Activated T-helper 17 cell treated with anti-CD3 and anti-CD28 coated beads, Interleukin-2, amount 50 U/mL, for 72 hours (primary cell): ENCODE measurements at regions not wholly inside any gene's neighbourhood (a gene's known extent, or its start where the extent isn't known, plus 50 kb on each side); places are given as distances from the start of the nearest gene placed in this dataset.
"Not testable (repeated sequence)": the region's sequence is repeated elsewhere in the genome, so short reads cannot be mapped to it uniquely, and the experiment has no call there.

ENCODE experiments used
- ATAC-seq: fragments of 150-1000 bp; cut with Tn5 transposase; replicated peaks from 2 replicates; pipeline ENCODE4 v1.10.0; 2021; ENCODE audit warnings: mild to moderate bottlenecking, moderate library complexity
- H3K27ac Mint-ChIP-seq: one replicate; pipeline ENCODE4 v1.8.0; 2022; ENCODE audit warnings: mixed read lengths
- H3K27me3 Mint-ChIP-seq: one replicate; pipeline ENCODE4 v1.8.0; 2022; ENCODE audit warnings: mixed read lengths
- H3K36me3 Mint-ChIP-seq: one replicate; pipeline ENCODE4 v1.8.0; 2022; ENCODE audit warnings: low read depth, mild to moderate bottlenecking, mixed read lengths
- H3K4me1 Mint-ChIP-seq: one replicate; pipeline ENCODE4 v1.8.0; 2022; ENCODE audit warnings: mixed read lengths
- H3K4me3 Mint-ChIP-seq: one replicate; pipeline ENCODE4 v1.8.0; 2022; ENCODE audit warnings: mild to moderate bottlenecking, mixed read lengths
- H3K9me3 Mint-ChIP-seq: one replicate; pipeline ENCODE4 v1.8.0; 2022; ENCODE audit warnings: mixed read lengths

DNA sequence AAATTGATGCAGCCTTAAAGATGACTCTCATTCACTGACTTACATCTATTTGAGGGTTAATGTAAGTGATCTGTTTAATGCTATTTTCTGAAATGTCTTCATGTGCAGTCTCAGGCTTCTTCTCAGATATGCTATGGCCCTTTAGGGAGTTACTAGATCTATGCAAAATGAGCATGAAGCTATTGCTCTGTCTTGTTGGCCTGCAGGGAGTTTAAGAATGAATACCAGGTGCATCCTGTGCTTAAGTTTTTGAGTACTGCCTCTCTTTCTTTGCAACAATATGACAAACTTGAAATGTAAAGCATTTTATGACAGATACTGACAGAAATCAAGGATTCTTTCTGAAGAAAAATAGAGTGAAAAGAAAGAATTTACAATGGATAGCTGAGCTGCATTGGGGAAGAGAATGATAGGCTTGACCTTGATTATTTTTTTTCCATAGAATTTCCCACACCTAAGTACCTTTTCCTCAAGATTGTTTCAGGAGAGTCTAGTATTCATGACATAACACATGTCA, 1058.3 kb upstream of the TMEFF2 start:
- Mint-ChIP-seq H3K36me3 (no peaks in the 10 kb centered on the region), H3K27me3 (no peaks in the 10 kb centered on the region), H3K4me3 (no peak overlapping the region), H3K27ac (no peak overlapping the region), H3K4me1 (no peaks in the 10 kb centered on the region), H3K9me3 (no peaks in the 10 kb centered on the region)
- ATAC-seq, result no peak

DNA sequence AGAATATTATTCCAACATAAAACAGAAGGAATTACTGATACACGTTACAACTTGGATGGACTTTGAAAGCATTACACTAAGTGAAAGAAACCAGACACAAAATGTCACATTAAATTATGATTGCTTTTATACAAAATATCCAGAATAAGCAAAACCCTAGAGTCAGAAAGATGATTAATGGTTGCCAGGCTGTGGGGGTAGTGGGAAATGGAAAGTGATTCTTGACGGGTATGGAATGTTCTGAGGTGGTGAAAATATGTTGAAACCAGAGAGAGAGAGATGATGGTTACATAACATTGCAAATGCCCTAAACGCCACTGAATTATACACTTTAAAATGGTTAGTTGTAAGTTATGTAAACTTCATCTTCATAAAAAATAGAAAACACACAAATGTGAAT, 1057.2 kb upstream of the TMEFF2 start:
- H3K36me3 Mint-ChIP-seq, result no peaks in the 10 kb centered on the region
- no peak for ATAC-seq
- H3K4me3 Mint-ChIP-seq, result no peak overlapping the region
- no peak overlapping the region for H3K27ac Mint-ChIP-seq
- peaks cover 3% of the 10 kb centered on the region for H3K9me3 Mint-ChIP-seq
- no peaks in the 10 kb centered on the region for H3K4me1 Mint-ChIP-seq
- no peaks in the 10 kb centered on the region for H3K27me3 Mint-ChIP-seq

DNA sequence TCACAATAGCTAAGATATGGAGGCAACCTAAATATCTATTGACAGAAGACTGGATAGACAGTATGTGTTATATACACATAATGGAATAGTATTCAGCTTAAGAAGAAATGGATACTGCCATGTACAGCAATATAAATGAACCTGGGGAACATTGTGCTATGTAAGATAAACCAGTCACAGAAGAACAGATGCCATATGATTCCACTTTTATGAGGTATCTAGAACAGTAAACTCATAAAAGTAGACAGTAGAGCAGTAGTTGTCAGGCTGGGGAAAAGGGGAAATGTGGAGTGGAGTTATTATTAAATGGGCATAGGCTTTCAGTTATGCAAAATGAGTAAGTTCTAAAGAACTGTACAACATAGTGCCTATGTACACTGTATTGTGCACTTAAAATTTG, 1055.7 kb upstream of the TMEFF2 start:
- no peak for ATAC-seq
- Mint-ChIP-seq H3K4me1 (no peaks in the 10 kb centered on the region), H3K36me3 (no peaks in the 10 kb centered on the region), H3K27me3 (no peaks in the 10 kb centered on the region), H3K27ac (no peak overlapping the region), H3K4me3 (no peak overlapping the region), H3K9me3 (peaks cover 3% of the 10 kb centered on the region)

DNA sequence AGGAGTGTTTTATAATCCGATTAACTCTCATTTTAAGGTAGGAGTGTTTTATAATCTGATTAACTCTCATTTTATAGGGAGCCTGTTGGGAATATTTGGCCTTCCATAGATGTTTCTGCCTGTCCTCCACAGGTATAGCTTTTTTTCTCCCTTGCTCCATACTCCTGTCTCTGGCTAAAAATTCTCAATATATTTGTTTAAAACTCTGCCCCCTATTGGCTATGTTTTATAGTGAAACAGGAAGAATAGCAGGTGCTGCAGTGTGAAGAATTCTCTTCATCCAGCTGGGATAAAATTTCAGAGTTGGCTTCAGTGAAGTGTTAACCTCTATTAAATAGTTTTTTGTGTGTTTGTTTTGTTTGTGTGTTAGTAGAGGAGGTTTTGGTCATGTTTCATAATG, 1046.0 kb upstream of the TMEFF2 start:
- ATAC-seq, result no peak
- Mint-ChIP-seq H3K9me3 (no peaks in the 10 kb centered on the region), H3K27ac (no peak overlapping the region), H3K4me1 (no peaks in the 10 kb centered on the region), H3K27me3 (no peaks in the 10 kb centered on the region), H3K4me3 (no peak overlapping the region), H3K36me3 (no peaks in the 10 kb centered on the region)

DNA sequence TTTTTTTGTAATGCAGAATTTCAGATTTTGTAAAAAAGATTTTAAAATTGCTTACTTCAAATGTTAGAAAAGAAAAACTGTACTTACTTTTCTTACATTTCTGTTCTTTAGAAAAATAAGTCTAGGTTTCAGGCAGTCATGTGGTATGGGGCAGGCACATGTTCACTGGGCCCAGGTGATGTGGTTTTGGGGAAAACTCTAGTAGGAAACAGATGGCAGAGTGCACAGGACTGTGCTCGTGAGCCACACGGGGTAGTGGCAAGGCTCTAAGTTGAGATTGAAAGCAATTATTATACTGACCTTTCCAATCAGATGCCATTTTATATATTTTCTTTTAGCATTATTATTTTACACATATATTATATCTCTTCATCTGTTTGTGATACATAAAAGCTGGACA, 1036.9 kb upstream of the TMEFF2 start:
- Mint-ChIP-seq H3K27me3 (no peaks in the 10 kb centered on the region), H3K4me1 (no peaks in the 10 kb centered on the region), H3K27ac (no peak overlapping the region)

DNA sequence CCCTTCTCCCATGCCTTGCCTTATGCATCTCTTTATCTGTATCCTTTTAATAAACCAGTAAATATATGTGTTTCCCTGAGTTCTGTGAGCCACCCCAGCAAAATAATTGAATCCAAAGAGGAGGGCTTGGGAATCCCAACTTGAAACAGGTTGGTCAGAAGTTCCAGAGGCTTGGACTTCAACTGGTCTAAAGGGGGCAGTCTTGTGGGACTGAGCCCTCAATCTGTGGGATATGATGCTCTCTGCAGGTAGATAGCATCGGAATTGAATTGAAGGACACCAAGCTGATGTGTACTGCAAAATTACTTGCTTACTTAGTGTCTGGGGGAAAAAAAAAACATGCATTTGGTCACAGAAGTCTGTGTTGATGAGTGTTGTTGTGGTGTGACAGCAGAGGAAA, 1033.5 kb upstream of the TMEFF2 start:
- Mint-ChIP-seq H3K9me3 (peaks cover 4% of the 10 kb centered on the region), H3K4me3 (no peak overlapping the region), H3K4me1 (no peaks in the 10 kb centered on the region), H3K36me3 (no peaks in the 10 kb centered on the region), H3K27ac (no peak overlapping the region), H3K27me3 (no peaks in the 10 kb centered on the region)
- ATAC-seq, result no peak

More for the DNA sequence above, 1036.9 kb upstream of the TMEFF2 start:
- H3K9me3 Mint-ChIP-seq, result peaks cover 4% of the 10 kb centered on the region
- no peak overlapping the region for H3K4me3 Mint-ChIP-seq
- no peaks in the 10 kb centered on the region for H3K36me3 Mint-ChIP-seq
- ATAC-seq, result no peak

DNA sequence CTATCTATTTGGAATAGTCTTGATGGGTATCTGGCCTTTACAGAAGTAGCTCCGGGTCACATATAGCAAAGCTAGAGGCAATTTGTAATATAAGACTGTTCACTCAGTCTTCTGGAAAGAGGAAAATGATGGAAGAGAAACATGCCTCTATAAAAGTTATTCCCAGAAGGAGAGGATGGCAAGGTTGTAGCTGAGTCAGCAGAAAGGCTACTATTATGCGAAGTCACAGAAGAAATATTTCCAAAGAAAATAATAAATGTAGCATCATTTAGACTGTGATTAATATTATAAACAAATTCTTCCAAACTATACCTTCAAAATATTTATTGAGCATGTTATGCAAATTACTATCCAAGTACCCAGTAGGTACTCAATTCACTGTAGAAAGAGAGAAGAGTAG, 1027.7 kb upstream of the TMEFF2 start:
- Mint-ChIP-seq H3K4me1 (no peaks in the 10 kb centered on the region), H3K9me3 (no peaks in the 10 kb centered on the region), H3K4me3 (no peak overlapping the region), H3K27ac (no peak overlapping the region), H3K36me3 (no peaks in the 10 kb centered on the region), H3K27me3 (no peaks in the 10 kb centered on the region)
- ATAC-seq, result no peak

DNA sequence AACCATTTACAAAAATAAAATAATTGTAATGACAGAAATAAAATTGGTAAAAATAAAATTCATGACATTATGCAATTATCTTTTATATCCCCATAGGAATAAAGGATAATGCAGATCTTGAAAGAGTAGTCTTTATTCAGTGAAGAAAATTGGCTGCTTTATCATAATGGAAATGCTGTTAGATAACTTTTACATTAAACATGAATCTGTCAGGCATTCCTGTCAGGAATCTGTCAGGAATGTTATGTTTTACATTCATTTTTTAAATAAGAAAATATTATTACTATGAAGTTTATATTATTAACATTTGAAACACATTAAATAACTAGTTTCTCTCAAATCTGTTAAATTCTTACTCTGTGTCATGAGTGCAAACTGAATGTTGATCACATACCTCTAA, 1024.7 kb upstream of the TMEFF2 start:
- no peaks in the 10 kb centered on the region for H3K27me3 Mint-ChIP-seq
- no peaks in the 10 kb centered on the region for H3K36me3 Mint-ChIP-seq
- H3K4me3 Mint-ChIP-seq, result no peak overlapping the region
- no peaks in the 10 kb centered on the region for H3K4me1 Mint-ChIP-seq
- ATAC-seq, result no peak
- no peak overlapping the region for H3K27ac Mint-ChIP-seq
- no peaks in the 10 kb centered on the region for H3K9me3 Mint-ChIP-seq

DNA sequence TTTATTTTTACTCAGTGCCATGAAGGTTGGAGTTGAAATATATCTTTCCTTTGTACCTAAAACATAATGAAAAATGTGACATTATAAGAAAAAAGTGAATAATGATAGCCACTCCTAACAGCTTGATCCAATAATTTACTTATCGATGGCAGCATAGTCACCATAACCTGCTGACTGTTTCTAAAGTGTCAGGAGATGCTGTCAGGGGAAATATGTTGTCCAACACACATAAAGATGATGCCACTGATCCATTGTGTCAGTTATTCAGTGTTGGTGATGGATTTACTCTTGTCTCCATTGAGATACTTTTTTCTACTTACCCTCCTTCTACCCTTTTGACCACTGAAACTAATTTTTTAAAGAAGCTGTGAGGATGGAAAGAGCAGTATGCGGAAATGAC, 1006.9 kb upstream of the TMEFF2 start:
- Mint-ChIP-seq H3K27ac (no peak overlapping the region), H3K36me3 (no peaks in the 10 kb centered on the region), H3K4me1 (no peaks in the 10 kb centered on the region), H3K27me3 (no peaks in the 10 kb centered on the region), H3K9me3 (no peaks in the 10 kb centered on the region), H3K4me3 (no peak overlapping the region)
- no peak for ATAC-seq

DNA sequence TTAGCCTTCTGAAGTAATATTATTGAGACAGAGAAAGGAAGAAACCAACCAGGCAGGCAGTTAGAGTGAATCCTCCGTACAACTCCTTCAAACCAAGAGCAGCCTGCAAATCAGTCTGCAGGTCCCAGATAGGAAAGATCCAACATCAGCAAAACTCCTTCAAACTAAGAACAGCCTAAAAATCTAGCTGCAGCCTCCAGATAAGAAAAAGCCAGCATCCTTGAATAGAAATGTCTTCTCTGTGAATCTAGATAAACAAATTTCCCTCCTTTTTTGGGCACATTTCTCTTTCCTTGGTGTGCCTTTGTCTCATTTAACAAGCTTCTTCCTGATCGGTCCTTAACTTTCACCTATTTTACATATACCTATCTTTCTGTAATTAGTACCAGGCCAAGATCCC, 1004.6 kb upstream of the TMEFF2 start:
- Mint-ChIP-seq H3K4me3 (no peak overlapping the region), H3K36me3 (no peaks in the 10 kb centered on the region), H3K27me3 (no peaks in the 10 kb centered on the region), H3K4me1 (no peaks in the 10 kb centered on the region), H3K27ac (no peak overlapping the region), H3K9me3 (no peaks in the 10 kb centered on the region)
- no peak for ATAC-seq

DNA sequence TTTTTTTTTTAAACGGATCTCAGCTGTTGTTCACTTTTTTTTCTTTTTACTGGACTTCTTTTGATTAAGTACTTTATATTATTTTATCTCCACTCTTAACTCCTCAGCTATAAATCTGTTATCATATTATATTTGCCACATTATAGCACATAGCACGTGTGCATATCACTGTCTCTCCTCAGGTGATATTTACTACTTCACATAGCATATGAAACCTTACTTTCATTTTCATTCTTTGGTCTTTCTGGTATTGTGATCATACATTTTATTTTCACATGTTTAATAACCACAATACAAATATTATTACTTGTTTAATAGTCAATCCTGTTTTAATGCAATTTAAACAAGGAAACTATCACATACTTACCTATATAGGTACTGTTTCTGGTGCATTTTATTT, 993.1 kb upstream of the TMEFF2 start:
- Mint-ChIP-seq H3K9me3 (no peaks in the 10 kb centered on the region), H3K4me1 (no peaks in the 10 kb centered on the region), H3K4me3 (peak overlapping the region; percentile 16), H3K27ac (no peak overlapping the region), H3K36me3 (no peaks in the 10 kb centered on the region), H3K27me3 (no peaks in the 10 kb centered on the region)
- no peak for ATAC-seq

DNA sequence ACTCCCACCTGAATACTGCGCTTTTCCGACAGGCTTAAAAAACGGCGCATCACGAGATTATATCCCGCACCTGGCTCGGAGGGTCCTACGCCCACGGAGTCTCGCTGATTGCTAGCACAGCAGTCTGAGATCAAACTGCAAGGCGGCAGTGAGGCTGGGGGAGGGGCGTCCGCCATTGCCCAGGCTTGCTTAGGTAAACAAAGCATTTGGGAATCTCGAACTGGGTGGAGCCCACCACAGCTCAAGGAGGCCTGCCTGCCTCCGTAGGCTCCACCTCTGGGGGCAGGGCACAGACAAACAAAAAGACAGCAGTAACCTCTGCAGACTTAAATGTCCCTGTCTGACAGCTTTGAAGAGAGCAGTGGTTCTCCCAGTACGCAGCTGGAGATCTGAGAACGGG, 976.2 kb upstream of the TMEFF2 start:
- ATAC-seq, H3K4me1 Mint-ChIP-seq, H3K27me3 Mint-ChIP-seq, H3K4me3 Mint-ChIP-seq, H3K27ac Mint-ChIP-seq, H3K9me3 Mint-ChIP-seq, H3K36me3 Mint-ChIP-seq: not testable (repeated sequence)

DNA sequence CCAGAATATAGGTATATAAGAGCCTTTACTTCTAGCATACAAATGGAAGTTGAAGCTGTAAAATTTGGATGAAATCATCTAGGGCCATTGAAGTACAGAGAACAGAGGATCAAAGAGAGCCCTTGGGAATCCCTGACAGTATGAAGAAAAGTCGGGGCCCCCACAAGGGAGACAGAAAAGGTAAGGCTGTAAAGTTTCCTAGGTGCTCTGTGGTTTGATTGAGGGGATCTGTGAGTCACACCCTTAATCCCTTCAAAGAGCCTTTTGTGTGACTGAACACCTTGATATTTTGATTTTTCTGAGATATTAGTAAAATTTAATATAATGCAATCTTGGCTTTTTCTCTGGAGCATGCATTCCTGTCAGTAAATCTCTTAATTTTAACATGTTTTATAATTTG, 961.7 kb upstream of the TMEFF2 start:
- H3K4me1 Mint-ChIP-seq, result no peaks in the 10 kb centered on the region
- no peak for ATAC-seq
- no peaks in the 10 kb centered on the region for H3K36me3 Mint-ChIP-seq
- no peak overlapping the region for H3K4me3 Mint-ChIP-seq
- H3K9me3 Mint-ChIP-seq, result no peaks in the 10 kb centered on the region
- no peak overlapping the region for H3K27ac Mint-ChIP-seq
- no peaks in the 10 kb centered on the region for H3K27me3 Mint-ChIP-seq

DNA sequence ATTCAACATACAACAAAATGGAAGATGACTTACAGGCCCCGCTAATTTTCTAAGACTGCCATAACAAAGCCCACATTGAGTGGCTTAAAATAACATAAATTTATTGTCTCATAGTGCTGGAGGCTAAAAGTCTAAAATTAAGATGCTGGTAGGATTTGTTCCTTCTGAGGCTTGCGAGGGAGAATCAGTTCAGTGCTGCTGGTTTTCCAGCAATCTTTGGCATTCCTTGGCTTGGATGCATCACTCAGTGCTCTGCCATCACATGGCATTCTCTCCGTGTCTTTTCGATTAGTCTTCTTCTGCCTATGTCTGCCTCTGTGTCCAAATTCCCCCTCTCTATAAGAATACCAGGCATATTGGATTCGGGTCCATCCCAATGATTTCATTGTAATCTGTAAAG, 959.3 kb upstream of the TMEFF2 start:
- H3K27ac Mint-ChIP-seq, result no peak overlapping the region
- H3K4me3 Mint-ChIP-seq, result no peak overlapping the region
- no peak for ATAC-seq
- H3K9me3 Mint-ChIP-seq, result no peaks in the 10 kb centered on the region
- no peaks in the 10 kb centered on the region for H3K4me1 Mint-ChIP-seq
- no peaks in the 10 kb centered on the region for H3K27me3 Mint-ChIP-seq
- H3K36me3 Mint-ChIP-seq, result no peaks in the 10 kb centered on the region

DNA sequence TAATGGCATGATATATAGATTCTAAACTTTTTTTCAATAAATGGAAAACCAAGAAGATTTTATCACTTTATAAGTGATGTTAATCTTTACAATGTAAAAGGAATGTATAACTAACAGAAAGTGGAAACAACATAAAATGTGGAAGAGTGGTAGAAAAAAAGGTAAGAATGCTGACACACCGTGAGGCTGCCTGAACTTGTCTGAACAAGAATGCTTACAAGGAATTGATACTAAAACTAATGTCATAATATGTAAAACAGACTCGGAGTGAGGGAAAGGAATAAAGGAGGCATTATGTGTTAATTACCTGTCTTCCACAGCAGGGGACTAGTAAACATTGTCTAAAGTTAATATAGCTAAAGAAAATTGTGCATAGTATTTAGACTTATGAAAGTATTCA, 958.8 kb upstream of the TMEFF2 start:
- no peak overlapping the region for H3K4me3 Mint-ChIP-seq
- no peaks in the 10 kb centered on the region for H3K27me3 Mint-ChIP-seq
- no peaks in the 10 kb centered on the region for H3K4me1 Mint-ChIP-seq
- no peak overlapping the region for H3K27ac Mint-ChIP-seq
- H3K9me3 Mint-ChIP-seq, result no peaks in the 10 kb centered on the region
- ATAC-seq, result no peak
- H3K36me3 Mint-ChIP-seq, result no peaks in the 10 kb centered on the region

DNA sequence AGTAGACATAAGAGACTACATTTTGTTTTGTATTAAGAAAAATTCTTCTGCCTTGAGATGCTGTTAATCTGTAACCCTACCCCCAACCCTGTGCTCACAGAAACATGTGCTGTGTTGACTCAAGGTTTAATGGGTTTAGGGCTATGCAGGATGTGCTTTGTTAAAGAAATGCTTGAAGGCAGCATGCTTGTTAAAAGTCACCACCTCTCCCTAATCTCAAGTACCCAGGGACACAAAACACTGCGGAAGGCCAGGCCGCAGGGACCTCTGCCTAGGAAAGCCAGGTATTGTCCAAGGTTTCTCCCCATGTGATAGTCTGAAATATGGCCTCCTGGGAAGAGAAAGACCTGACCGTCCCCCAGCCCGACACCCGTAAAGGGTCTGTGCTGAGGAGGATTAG, 947.7 kb upstream of the TMEFF2 start:
- not testable (repeated sequence) for H3K4me3 Mint-ChIP-seq

More for the DNA sequence above, 947.7 kb upstream of the TMEFF2 start:
- H3K4me1 Mint-ChIP-seq, ATAC-seq, H3K36me3 Mint-ChIP-seq, H3K9me3 Mint-ChIP-seq, H3K27ac Mint-ChIP-seq, H3K27me3 Mint-ChIP-seq: not testable (repeated sequence)
